H1 (cell line): ENCODE measurements at regions not wholly inside any gene's neighbourhood (a gene's known extent, or its start where the extent isn't known, plus 50 kb on each side); places are given as distances from the start of the nearest gene placed in this dataset.

Experiments
- CBX8 ChIP-seq: fragments of 300-800, 300-1000 bp; sonication (generic); IDR thresholded peaks from 2 replicates; pipeline ENCODE4 v1.7.1; 2016; ENCODE audit warnings: low read depth, low read length, borderline replicate concordance
- FOSL1 ChIP-seq: IDR thresholded peaks from 2 replicates; pipeline ENCODE4 v1.6.1; 2011; ENCODE audit warnings: mild to moderate bottlenecking, low read depth, low read length, moderate library complexity; ENCODE audit not compliant: insufficient read depth
- NANOG ChIP-seq: IDR thresholded peaks from 2 replicates; pipeline ENCODE4 v1.6.1; 2011; ENCODE audit warnings: low read length, low read depth, mild to moderate bottlenecking, inconsistent platforms; ENCODE audit not compliant: insufficient read depth, poor library complexity, severe bottlenecking
- POLR2A ChIP-seq, 2 experiments: IDR thresholded peaks; 1 replicate in 1 of 2; 2 replicates in 1 of 2; pipeline ENCODE4 v1.6.1; 2011; ENCODE audit warnings: low read depth in 2 of 2, low read length in 2 of 2, mild to moderate bottlenecking in 2 of 2; ENCODE audit errors: control extremely low read depth in 1 of 2
- SUZ12 ChIP-seq: fragments of 200-600 bp; sonication (generic); IDR thresholded peaks from 2 replicates; pipeline ENCODE4 v1.6.1; 2012; ENCODE audit warnings: mild to moderate bottlenecking, inconsistent platforms, low read length, moderate library complexity, mixed read lengths

GRCh38 chr3:77786216-77786615, 746.3 kb downstream of the ROBO2 start (continued):
- TF ChIP-seq CBX8: no peak
- TF ChIP-seq NANOG: no peak
- TF ChIP-seq SUZ12: no peak
- no peak for TF ChIP-seq POLR2A (IDR thresholded peaks at IDR 0.05; ENCODE audit: control extremely low read depth in 1 of 2, low read depth in 2 of 2, low read length in 2 of 2)
- no peak for TF ChIP-seq FOSL1
- TF ChIP-seq, all 59 proteins: peak for 0
